Renal cortical epithelial cell (primary cell): ENCODE measurements at regions not wholly inside any gene's neighbourhood (a gene's known extent, or its start where the extent isn't known, plus 50 kb on each side); places are given as distances from the start of the nearest gene placed in this dataset.
"Not testable (repeated sequence)": the region's sequence is repeated elsewhere in the genome, so short reads cannot be mapped to it uniquely, and the experiment has no call there.

ENCODE experiments used
- DNase-seq: peaks from one replicate; pipeline ENCODE4 v3.0.0-alpha.2; 2011; ENCODE audit warnings: low read depth

GRCh38 chr3:95271395-95271794 is 1208.5 kb downstream of the NSUN3 start:
- DNase-seq = no peak

GRCh38 chr3:95272166-95272565 is 1209.3 kb downstream of the NSUN3 start:
- no peak for DNase-seq

GRCh38 chr3:95272781-95273180 is 1209.9 kb downstream of the NSUN3 start:
- no peak for DNase-seq

- no peak for DNase-seq
Measured at GRCh38 chr3:95277613-95278012, 1214.8 kb downstream of the NSUN3 start.

- DNase-seq = peak; percentile 79
Measured at GRCh38 chr3:95280711-95281352, 1218.0 kb downstream of the NSUN3 start.

GRCh38 chr3:95289295-95289694 is 1226.4 kb downstream of the NSUN3 start:
- peak; percentile 53 for DNase-seq

- peak; percentile 95 for DNase-seq
Measured at GRCh38 chr3:95297581-95297980, 1234.7 kb downstream of the NSUN3 start.

GRCh38 chr3:95302044-95302443 is 1239.2 kb downstream of the NSUN3 start:
- DNase-seq = peak; percentile 86

- no peak for DNase-seq
Measured at GRCh38 chr3:95310560-95310959, 1247.7 kb downstream of the NSUN3 start.

- DNase-seq = no peak
Measured at GRCh38 chr3:95311272-95311671, 1248.4 kb downstream of the NSUN3 start.

GRCh38 chr3:95312650-95313049 is 1249.8 kb downstream of the NSUN3 start:
- DNase-seq = no peak

- peak; percentile 84 for DNase-seq
Measured at GRCh38 chr3:95319921-95320494, 1257.1 kb downstream of the NSUN3 start.

GRCh38 chr3:95327478-95327877 is 1264.6 kb downstream of the NSUN3 start:
- DNase-seq = no peak

GRCh38 chr3:95333826-95334225 is 1271.0 kb downstream of the NSUN3 start:
- peak; percentile 49 for DNase-seq

- no peak for DNase-seq
Measured at GRCh38 chr3:95334461-95334860, 1271.6 kb downstream of the NSUN3 start.

GRCh38 chr3:95335517-95335916 is 1272.7 kb downstream of the NSUN3 start:
- DNase-seq = no peak

- no peak for DNase-seq
Measured at GRCh38 chr3:95338446-95338845, 1275.6 kb downstream of the NSUN3 start.

GRCh38 chr3:95341314-95341713 is 1278.5 kb downstream of the NSUN3 start:
- peak; percentile 97 for DNase-seq

- peak; percentile 21 for DNase-seq
Measured at GRCh38 chr3:95343228-95343627, 1280.4 kb downstream of the NSUN3 start.

- no peak for DNase-seq
Measured at GRCh38 chr3:95343767-95344166, 1280.9 kb downstream of the NSUN3 start.

- not testable (repeated sequence) for DNase-seq
Measured at GRCh38 chr3:95347936-95348335, 1285.1 kb downstream of the NSUN3 start.

GRCh38 chr3:95348879-95349278 is 1286.0 kb downstream of the NSUN3 start:
- DNase-seq = no peak

- DNase-seq = peak; percentile 43
Measured at GRCh38 chr3:95350049-95350448, 1287.2 kb downstream of the NSUN3 start.

GRCh38 chr3:95351158-95351557 is 1288.3 kb downstream of the NSUN3 start:
- DNase-seq = no peak
